ENCODE measurements at regions not wholly inside any gene's neighbourhood (a gene's known extent, or its start where the extent isn't known, plus 50 kb on each side); places are given as distances from the start of the nearest gene placed in this dataset.

DNA sequence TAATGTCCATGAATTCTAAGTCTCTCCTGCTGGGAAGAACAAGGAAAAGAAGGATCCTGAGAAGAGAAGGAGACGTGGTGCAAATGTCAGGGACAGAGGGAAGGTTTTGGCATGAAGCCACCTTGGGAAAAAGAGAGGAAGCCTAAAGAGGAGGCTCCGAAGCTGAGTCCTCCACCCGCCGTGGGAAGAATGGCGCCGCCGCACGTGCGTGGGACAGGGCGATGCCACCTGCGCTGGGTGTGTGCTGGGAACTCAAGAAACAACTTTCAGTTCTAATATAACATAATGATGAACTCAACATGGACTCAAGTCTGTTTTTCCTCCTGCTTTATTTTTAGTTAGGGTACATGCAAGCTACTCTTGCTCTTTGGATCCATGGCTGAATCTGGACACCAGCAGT, 362.3 kb upstream of the RUNX1 start:
- H3K79me1 ChIP-seq (ENCODE audit: insufficient read depth, low read depth, low read length, poor library complexity, severe bottlenecking): no peaks in the 10 kb centered on the region
- H3K27me3 Mint-ChIP-seq (ENCODE audit: low read depth): no peaks in the 10 kb centered on the region
- H2BK120ac ChIP-seq (ENCODE audit: low read depth, low read length, poor library complexity, severe bottlenecking): no peak overlapping the region
- H3K79me2 ChIP-seq (ENCODE audit: insufficient read depth, low read length): no peaks in the 10 kb centered on the region
- H3T11ph ChIP-seq (ENCODE audit: low read length): no peak overlapping the region
- H3K27ac Mint-ChIP-seq: no peak overlapping the region
- H3K14ac ChIP-seq (ENCODE audit: insufficient read depth, low read length): no peak overlapping the region
- H2AK5ac ChIP-seq (ENCODE audit: insufficient read length, low read length): no peak overlapping the region
- H3K18ac ChIP-seq (ENCODE audit: insufficient read length, low read depth, low read length): no peak overlapping the region
- WGBS (ENCODE audit: extremely low coverage, insufficient read length, low lambda C conversion rate): no CpG with 5 or more reads among the region's 11 CpGs
- no peak overlapping the region for H3K27ac ChIP-seq (ENCODE audit: insufficient read length, low read depth, low read length)
- no peaks in the 10 kb centered on the region for H3K9me3 ChIP-seq (ENCODE audit: control insufficient read depth, low read depth, low read length)
- H3K27me3 ChIP-seq (ENCODE audit: insufficient read depth, low read length): no peaks in the 10 kb centered on the region
- no peak overlapping the region for H3K23ac ChIP-seq (ENCODE audit: insufficient read length, low read depth, low read length)
- H3K4me1 Mint-ChIP-seq: peaks cover 30 to 33% of the 10 kb centered on the region in 2 experiments
- no peak overlapping the region for H4K8ac ChIP-seq (replicated peaks; ENCODE audit: insufficient read length, low read depth, low read length)
- no peak overlapping the region for H2BK20ac ChIP-seq (ENCODE audit: low read depth, low read length, poor library complexity, severe bottlenecking)
- H4K91ac ChIP-seq (ENCODE audit: insufficient read length, low read depth, low read length): no peak overlapping the region
- H3K4me1 ChIP-seq (ENCODE audit: insufficient read depth, low read length): peaks cover 5% of the 10 kb centered on the region; the same call in 1 of the 2 replicates
- H4K5ac ChIP-seq (ENCODE audit: insufficient read length, low read depth, low read length): no peak overlapping the region
- no peak overlapping the region for H3K4ac ChIP-seq (ENCODE audit: low read depth, low read length)
- no peak overlapping the region for H3K56ac ChIP-seq (ENCODE audit: insufficient read length, low read depth, low read length)
- no peak overlapping the region for H3K4me3 Mint-ChIP-seq
- H2BK5ac ChIP-seq (ENCODE audit: insufficient read length, low read length): no peak overlapping the region
- no peaks in the 10 kb centered on the region for H3K23me2 ChIP-seq (ENCODE audit: insufficient read length, low read depth, low read length, poor library complexity, severe bottlenecking)
- no peaks in the 10 kb centered on the region for H3K36me3 Mint-ChIP-seq (ENCODE audit: insufficient read depth in 1 of 3, low read depth in 3 of 3)
- H3K9ac ChIP-seq (ENCODE audit: extremely low read depth, insufficient read length, low read length): no peak overlapping the region
- no peaks in the 10 kb centered on the region for H4K20me1 ChIP-seq (ENCODE audit: control insufficient read depth, insufficient read depth, insufficient read length)
- TF ChIP-seq CTCF (conservative IDR thresholded peaks at IDR 0.05): no peak
- no peak overlapping the region for H2BK15ac ChIP-seq (ENCODE audit: low read depth, low read length)
- H3K4me2 ChIP-seq (ENCODE audit: insufficient read depth, insufficient read length, low read length): no peak overlapping the region
- no peaks in the 10 kb centered on the region; a peak in 3 of 5 replicates for H3K9me3 Mint-ChIP-seq
- H2BK12ac ChIP-seq (ENCODE audit: insufficient read length, low read depth, low read length): no peak overlapping the region
- no peak for DNase-seq
- H2AFZ ChIP-seq (ENCODE audit: low read length): no peak overlapping the region

All from H9 (cell line).